HG03439 (cell line): ENCODE measurements at regions not wholly inside any gene's neighbourhood (a gene's known extent, or its start where the extent isn't known, plus 50 kb on each side); places are given as distances from the start of the nearest gene placed in this dataset.
"Not testable (repeated sequence)": the region's sequence is repeated elsewhere in the genome, so short reads cannot be mapped to it uniquely, and the experiment has no call there.

Experiments
- ATAC-seq: cut with Tn5 transposase; IDR thresholded peaks from one replicate; pipeline ENCODE4 v1.9.1; 2021; ENCODE audit warnings: mild to moderate bottlenecking, moderate library complexity; ENCODE audit not compliant: unreplicated experiment

- ATAC-seq = peak; percentile 94
Observed at GRCh38 chr21:10325546-10325945, 195.8 kb upstream of the TPTE start.

DNA sequence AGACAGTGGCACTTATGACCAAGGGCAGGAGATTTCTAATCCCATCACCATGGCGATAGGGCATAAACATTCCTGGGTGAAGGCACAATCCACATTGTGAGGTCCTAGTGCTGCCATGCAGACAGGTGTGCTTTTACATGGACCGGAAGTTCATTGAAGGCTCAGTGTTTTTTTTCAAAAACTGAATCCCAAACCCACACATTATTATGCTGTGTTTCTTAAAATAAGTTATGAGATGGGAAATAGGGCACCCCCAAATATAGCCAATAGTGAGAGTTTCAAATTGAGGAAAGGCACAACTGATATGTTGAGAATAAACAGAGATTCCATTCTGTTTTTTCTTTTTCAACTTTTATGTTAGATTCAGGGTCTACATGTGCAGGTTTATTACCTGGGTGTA lies 195.2 kb upstream of the TPTE start:
- ATAC-seq = peak; percentile 32

DNA sequence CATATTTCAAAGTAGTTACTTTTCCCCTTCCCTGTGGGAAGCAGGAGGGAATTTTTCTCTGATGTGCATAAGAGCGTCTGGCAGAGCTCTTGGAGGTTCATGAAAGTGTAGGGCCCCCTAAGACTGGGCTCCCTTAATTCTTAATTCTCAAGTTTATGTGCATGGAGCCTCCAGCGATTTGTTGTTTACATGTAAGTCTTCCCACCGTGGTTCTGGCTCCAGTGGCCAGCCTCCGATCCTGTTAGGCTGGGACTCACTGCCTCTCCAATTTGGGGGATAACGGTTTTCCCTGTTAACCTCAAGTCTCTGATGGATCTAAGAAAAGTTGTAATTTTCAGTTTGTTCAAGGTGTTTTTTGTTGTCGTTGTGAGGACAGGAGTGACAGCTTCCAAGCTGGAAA lies 192.7 kb upstream of the TPTE start:
- ATAC-seq = not testable (repeated sequence)

DNA sequence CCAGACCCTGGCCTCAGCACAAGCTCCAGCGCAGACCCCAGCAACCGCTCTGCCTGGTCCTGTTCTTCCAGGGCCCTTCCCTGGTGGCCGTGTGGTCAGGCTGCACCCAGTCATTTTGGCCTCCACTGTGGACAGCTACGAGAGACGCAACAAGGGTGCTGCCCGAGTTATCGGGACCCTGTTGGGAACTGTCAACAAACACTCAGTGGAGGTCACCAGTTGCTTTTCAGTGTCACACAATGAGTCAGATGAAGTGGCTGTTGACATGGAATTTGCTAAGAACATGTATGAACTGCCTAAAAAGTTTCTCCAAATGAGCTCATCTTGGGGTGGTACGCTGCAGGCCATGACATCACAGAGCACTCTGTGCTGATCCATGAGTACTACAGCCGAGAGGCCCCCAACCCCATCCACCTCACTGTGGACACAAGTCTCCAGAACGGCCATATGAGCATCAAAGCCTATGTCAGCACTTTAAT lies 190.7 kb upstream of the TPTE start:
- not testable (repeated sequence) for ATAC-seq

- not testable (repeated sequence) for ATAC-seq
Observed at GRCh38 chr21:10331134-10331533, 190.2 kb upstream of the TPTE start.

- not testable (repeated sequence) for ATAC-seq
Observed at GRCh38 chr21:10332935-10333334, 188.4 kb upstream of the TPTE start.

GRCh38 chr21:10334391-10334790 lies 187.0 kb upstream of the TPTE start:
- ATAC-seq = not testable (repeated sequence)

DNA sequence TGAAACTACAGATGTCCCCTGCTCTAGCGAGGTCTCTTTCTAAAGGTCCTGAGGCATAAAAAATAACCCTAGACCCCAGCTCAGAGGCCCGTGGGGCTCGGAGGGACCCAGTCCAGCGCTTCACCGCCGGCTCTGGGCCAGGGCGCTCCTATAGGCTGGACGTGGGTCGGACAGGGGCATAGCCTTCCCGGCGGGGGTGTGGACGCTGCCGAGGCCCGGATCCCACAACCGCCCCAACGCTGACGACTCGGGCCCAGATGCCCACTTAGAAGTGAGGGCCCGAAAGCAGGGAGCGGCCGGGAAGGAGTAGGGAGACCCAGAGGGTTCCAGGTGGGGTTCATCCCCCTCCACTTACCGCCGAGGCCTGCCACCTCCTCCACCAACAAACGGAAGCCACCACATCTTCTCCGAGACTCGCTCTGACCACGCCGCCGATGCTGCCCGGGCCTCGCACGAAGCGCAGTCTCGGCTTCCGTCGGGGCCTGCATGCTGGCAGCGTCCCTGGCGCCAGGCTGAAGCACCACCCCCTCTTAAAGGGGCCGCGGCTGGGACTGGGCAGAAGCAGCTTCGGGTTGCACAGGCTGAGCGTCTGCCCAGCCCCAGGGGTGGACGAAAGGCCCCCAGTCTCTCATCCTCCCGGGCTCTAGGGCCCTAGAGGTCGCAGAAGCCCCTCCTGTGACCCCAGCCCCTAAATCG lies 179.0 kb upstream of the TPTE start:
- ATAC-seq = peak; percentile 32

DNA sequence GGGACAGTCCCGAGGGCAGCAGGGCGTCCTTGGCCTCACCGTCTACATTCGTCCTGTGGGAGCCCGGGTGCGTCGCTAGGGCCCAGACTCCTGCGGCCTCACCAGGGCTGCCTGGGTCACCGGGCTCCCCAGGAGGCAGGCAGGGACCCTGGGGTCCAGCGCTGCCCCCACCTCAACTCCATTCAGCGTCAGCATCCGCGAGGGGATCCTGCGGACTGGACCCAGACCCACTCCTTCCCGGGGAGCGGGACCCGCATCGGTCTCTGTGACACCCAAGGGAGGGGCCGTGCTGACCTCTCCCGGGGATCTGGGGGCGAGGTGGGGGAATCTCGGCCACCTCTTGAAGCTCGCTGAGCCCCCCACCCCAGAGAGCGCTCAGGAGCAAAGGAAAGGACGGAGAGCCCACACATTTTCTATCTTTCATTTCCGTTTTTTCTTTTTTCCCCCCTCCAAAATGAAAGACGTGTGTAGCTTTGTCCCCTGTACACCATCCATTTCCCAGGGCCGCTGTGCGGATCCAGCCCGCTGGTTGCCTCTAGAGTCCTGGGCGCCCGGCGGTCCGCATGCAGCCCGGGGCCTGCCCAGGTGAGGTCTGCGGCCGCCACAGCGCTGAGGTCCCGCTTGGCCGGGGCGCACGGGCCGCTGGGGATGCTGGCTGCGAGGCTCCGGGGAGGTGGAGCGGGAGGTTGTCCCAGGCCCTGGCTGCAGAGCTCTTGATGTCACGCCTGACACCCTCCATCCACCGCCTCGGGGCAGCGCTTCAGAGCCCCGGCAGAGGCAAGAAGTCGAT lies 178.0 kb upstream of the TPTE start:
- not testable (repeated sequence) for ATAC-seq

DNA sequence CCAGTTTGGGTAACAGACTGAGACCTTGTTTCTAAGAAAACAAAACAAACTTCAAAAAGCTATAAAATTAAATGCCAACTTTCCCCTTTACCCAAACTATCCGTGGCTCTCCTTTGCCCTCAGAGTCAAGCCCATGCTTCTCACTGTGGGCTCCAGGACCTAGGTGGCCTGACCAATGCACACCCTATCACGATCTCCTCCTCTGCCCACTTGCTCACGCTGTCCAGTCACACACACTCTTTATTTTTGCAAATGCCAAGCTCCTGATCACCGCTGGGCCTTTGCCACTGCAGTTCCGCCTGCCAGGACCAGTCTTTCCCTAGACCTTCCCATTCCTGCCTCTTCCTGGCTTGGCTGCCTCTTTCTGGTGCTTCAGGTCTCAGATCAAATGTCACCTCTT lies 177.1 kb upstream of the TPTE start:
- ATAC-seq = not testable (repeated sequence)

- not testable (repeated sequence) for ATAC-seq
Observed at GRCh38 chr21:10345178-10345612, 176.2 kb upstream of the TPTE start.

DNA sequence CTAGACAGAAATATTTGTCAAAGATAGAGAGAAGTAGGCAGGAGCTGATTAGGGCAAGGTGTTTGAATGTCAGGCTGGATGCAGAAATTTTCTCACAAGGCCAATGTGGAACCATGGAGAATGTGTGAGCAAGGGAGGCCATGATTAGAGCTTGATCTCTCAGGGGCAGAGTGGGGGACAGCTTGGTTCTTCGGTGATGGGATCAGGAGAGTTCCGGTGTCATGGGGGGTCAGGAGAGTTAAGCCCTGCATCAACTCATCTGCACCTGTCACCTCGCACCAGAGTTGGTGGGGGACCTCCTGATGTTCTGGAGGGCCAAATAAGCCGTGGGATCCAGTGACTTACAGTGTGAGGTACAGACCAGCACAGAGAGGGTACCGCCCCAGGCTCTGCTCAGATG lies 175.1 kb upstream of the TPTE start:
- ATAC-seq = not testable (repeated sequence)

DNA sequence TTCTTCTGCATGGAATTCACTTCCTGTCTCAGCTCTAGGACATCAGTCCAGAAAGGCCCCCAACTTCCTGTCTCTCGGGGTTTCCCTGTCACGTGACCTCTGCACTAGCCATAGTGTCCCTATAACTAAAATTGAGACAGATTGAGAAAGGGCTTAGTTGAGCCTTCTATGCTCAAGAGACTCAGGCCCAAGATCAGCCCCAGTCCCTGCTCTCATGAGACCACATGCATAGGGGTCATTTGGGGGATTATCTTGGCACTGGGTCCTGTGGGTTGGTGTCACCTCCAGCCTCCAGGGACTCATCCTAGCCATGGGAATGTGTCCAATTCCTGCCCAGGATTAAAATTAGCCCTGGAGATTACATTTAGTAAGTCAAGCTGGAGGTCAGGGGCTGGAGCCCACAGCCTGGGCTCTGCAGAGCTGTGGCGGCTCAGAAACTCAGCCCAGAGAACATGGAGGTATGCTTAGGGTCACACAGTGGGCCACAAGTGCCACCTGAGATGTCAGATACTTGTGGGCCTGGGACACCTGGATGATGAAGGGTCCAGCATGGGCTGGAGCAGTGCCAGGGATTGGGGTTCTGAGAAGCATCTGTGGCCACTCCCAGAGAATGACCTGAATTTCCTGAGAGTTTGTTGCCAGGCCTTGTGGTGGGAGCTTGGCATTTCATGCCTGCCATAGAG lies 174.3 kb upstream of the TPTE start:
- not testable (repeated sequence) for ATAC-seq

DNA sequence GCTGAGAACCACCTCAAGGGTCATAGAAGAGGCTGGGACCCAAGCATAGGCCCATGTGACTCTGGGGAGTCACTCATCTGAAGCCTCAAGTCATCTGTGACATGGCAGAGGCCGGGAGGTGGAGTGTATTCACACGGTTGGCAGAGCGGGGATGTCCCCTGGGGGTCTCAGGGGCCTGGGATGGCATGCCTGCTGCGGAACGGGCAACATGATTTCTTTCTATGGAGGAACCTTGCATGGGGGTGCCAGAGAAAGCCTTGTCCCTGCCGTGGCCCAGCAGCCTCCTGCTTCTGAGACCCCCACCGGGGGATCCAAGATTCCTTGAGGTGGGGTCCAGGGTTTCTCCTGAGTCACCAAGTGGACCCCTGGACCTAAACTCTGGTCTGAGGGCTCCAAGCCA lies 173.7 kb upstream of the TPTE start:
- not testable (repeated sequence) for ATAC-seq

- not testable (repeated sequence) for ATAC-seq
Observed at GRCh38 chr21:10348150-10348549, 173.2 kb upstream of the TPTE start.

- not testable (repeated sequence) for ATAC-seq
Observed at GRCh38 chr21:10354851-10355578, 166.4 kb upstream of the TPTE start.

- not testable (repeated sequence) for ATAC-seq
Observed at GRCh38 chr21:10359120-10359519, 162.3 kb upstream of the TPTE start.

DNA sequence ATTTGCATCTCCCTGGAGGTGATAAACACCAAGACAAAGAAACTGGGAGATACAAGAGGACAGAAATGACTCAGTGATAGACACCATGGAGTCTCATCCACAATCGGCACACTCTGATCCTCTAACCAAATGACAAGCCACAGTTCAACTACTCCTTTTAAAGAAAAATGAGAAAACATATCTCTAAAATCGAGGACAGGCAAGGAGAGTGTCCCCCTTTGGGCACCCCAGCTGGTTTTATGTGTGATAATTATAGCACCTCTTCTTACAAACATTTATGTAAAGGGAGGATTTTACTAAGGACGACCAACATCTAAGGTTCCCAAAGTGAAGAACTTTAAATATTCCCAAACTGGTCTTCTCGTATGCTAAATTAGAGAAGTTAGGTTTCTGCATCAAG lies 161.5 kb upstream of the TPTE start:
- not testable (repeated sequence) for ATAC-seq

- ATAC-seq = not testable (repeated sequence)
Observed at GRCh38 chr21:10361214-10361736, 160.1 kb upstream of the TPTE start.

DNA sequence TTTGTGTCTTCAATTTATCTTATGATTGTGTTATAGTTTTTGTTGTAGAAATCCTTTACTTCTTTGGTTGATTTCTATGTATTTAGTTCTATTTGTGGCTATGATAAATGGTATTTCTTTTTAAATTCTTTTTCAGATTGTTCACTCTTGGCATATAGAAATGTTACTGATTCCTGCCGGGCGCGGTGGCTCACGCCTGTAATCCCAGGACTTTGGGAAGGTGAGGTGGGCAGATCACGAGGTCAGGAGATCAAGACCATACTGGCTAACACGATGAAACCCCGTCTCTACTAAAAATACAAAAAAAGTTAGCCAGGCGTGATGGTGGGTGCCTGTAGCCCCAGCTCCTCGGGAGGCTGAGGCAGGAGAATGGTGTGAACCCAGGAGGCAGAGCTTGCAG lies 158.6 kb upstream of the TPTE start:
- not testable (repeated sequence) for ATAC-seq
